Muscle of back (tissue), 3 donors: ENCODE measurements at regions not wholly inside any gene's neighbourhood (a gene's known extent, or its start where the extent isn't known, plus 50 kb on each side); places are given as distances from the start of the nearest gene placed in this dataset.

Experiments
- DNase-seq, 3 donors: peaks; one replicate each; pipeline versions ENCODE4 v3.0.0 to v3.0.0-alpha.2; 2013

GRCh38 chr1:76764638-76765454 lies 102.4 kb upstream of the ST6GALNAC5 start:
- DNase-seq: peak in 1 of 3 donors; percentile 33

- no peak for DNase-seq
Observed at GRCh38 chr1:76766381-76766780, 100.9 kb upstream of the ST6GALNAC5 start.

GRCh38 chr1:76769911-76770310 lies 97.4 kb upstream of the ST6GALNAC5 start:
- no peak for DNase-seq

- DNase-seq: peak in 1 of 3 donors; percentile 24
Observed at GRCh38 chr1:76770979-76771378, 96.3 kb upstream of the ST6GALNAC5 start.

- DNase-seq: no peak
Observed at GRCh38 chr1:76781447-76781846, 85.8 kb upstream of the ST6GALNAC5 start.

GRCh38 chr1:76782809-76783208 lies 84.5 kb upstream of the ST6GALNAC5 start:
- peak in 1 of 3 donors; percentile 65 for DNase-seq

GRCh38 chr1:76784502-76784901 lies 82.8 kb upstream of the ST6GALNAC5 start:
- DNase-seq: no peak

GRCh38 chr1:76786222-76786621 lies 81.1 kb upstream of the ST6GALNAC5 start:
- DNase-seq: no peak

- DNase-seq: no peak
Observed at GRCh38 chr1:76793594-76793993, 73.7 kb upstream of the ST6GALNAC5 start.

- DNase-seq: no peak
Observed at GRCh38 chr1:76799700-76800099, 67.6 kb upstream of the ST6GALNAC5 start.

- DNase-seq: no peak
Observed at GRCh38 chr1:76802094-76802493, 65.2 kb upstream of the ST6GALNAC5 start.

GRCh38 chr1:76807543-76808260 lies 59.6 kb upstream of the ST6GALNAC5 start:
- no peak for DNase-seq
